IMR-90 (cell line): ENCODE measurements at regions not wholly inside any gene's neighbourhood (a gene's known extent, or its start where the extent isn't known, plus 50 kb on each side); places are given as distances from the start of the nearest gene placed in this dataset.

ENCODE experiments used
- ATAC-seq: fragments of 200-7000 bp; cut with Tn5 transposase; 2 replicates; pipeline ENCODE4 v1.9.1; 2020; ENCODE audit warnings: low read depth, mild to moderate bottlenecking, moderate library complexity
- BruUV-seq: library from RNA; stranded (reverse); fragments of 400-500 nt; replicated peaks from 2 replicates; lab custom pipeline; 2021; lab: Mats Ljungman, UMichigan
- CTCF ChIA-PET: fragments of 300-600 bp; formaldehyde crosslinking; extraction: SDS; loops from one replicate; lab custom pipeline; 2021; ENCODE audit warnings: antibody characterized with exemption; lab: Yijun Ruan, JAX
- POLR2A ChIA-PET: fragments of 300-600 bp; sonication (Branson Sonifier 250); formaldehyde crosslinking; loops from one replicate; lab custom pipeline; 2022; ENCODE audit warnings: antibody characterized with exemption; ENCODE audit not compliant: unreplicated experiment; lab: Charles Lee
- DNase-seq: peaks from one replicate; pipeline ENCODE4 v3.0.0; 2013
- H2AFZ ChIP-seq: replicated peaks from 2 replicates; pipeline ENCODE3; 2013; ENCODE audit warnings: low read length, mild to moderate bottlenecking; ENCODE audit not compliant: poor library complexity
- H2AK5ac ChIP-seq: 2 replicates; pipeline ENCODE4 v1.6.1; 2013; ENCODE audit warnings: low read depth, low read length, inconsistent platforms
- H2AK9ac ChIP-seq: replicated peaks from 2 replicates; pipeline ENCODE3; 2013; ENCODE audit warnings: mild to moderate bottlenecking, low read depth, low read length, moderate library complexity; ENCODE audit not compliant: poor library complexity
- H2BK120ac ChIP-seq: 2 replicates; pipeline ENCODE4 v1.6.1; 2013; ENCODE audit warnings: low read depth, low read length, inconsistent platforms
- H2BK15ac ChIP-seq: 3 replicates; pipeline ENCODE4 v1.6.1; 2013; ENCODE audit warnings: low read depth, low read length, inconsistent platforms
- H2BK20ac ChIP-seq: 2 replicates; pipeline ENCODE4 v1.6.1; 2013; ENCODE audit warnings: low read depth, mild to moderate bottlenecking, inconsistent platforms, low read length, moderate library complexity
- H2BK5ac ChIP-seq: 2 replicates; pipeline ENCODE4 v1.6.1; 2013; ENCODE audit warnings: mild to moderate bottlenecking, low read depth, low read length, inconsistent platforms; ENCODE audit not compliant: poor library complexity, severe bottlenecking
- H3K14ac ChIP-seq: replicated peaks from 2 replicates; pipeline ENCODE4 v1.6.1; 2013; ENCODE audit warnings: low read depth, low read length, inconsistent platforms
- H3K18ac ChIP-seq: 2 replicates; pipeline ENCODE4 v1.6.1; 2013; ENCODE audit warnings: low read depth, low read length, control low read depth
- H3K23ac ChIP-seq: 2 replicates; pipeline ENCODE4 v1.6.1; 2013; ENCODE audit warnings: low read depth, low read length, inconsistent platforms
- H3K27ac ChIP-seq: 2 replicates; pipeline ENCODE4 v1.5.1; 2013; ENCODE audit warnings: mild to moderate bottlenecking, control low read depth, low read length; ENCODE audit not compliant: insufficient read depth
- H3K27me3 ChIP-seq: 2 replicates; pipeline ENCODE4 v1.6.1; 2013; ENCODE audit warnings: low read length; ENCODE audit not compliant: control insufficient read depth, insufficient read depth
- H3K36me3 ChIP-seq: 2 replicates; pipeline ENCODE4 v1.6.1; 2013; ENCODE audit warnings: low read length, mixed read lengths; ENCODE audit not compliant: control insufficient read depth, insufficient read depth
- H3K4ac ChIP-seq: 2 replicates; pipeline ENCODE4 v1.6.1; 2013; ENCODE audit warnings: low read depth, low read length, inconsistent platforms
- H3K4me1 ChIP-seq: 2 replicates; pipeline ENCODE4 v1.6.1; 2013; ENCODE audit warnings: low read length, mixed read lengths; ENCODE audit not compliant: control insufficient read depth, insufficient read depth
- H3K4me2 ChIP-seq: 2 replicates; pipeline ENCODE4 v1.6.1; 2013; ENCODE audit warnings: low read depth, mild to moderate bottlenecking, control low read depth, low read length, moderate library complexity
- H3K4me3 ChIP-seq: 2 replicates; pipeline ENCODE4 v1.5.1; 2013; ENCODE audit warnings: low read depth, mild to moderate bottlenecking, control low read depth, low read length, moderate library complexity; ENCODE audit not compliant: insufficient read depth
- H3K56ac ChIP-seq: 2 replicates; pipeline ENCODE4 v1.6.1; 2013; ENCODE audit warnings: low read length, inconsistent platforms; ENCODE audit not compliant: insufficient read depth; ENCODE audit errors: extremely low read depth
- H3K79me1 ChIP-seq, 2 experiments: 2 replicates each; pipeline ENCODE4 v1.6.1; 2013; ENCODE audit warnings: low read length in 2 of 2, inconsistent platforms in 1 of 2, low read depth in 1 of 2
- H3K9ac ChIP-seq: 2 replicates; pipeline ENCODE4 v1.6.1; 2013; ENCODE audit warnings: low read depth, low read length, control low read depth
- H3K9me1 ChIP-seq: 2 replicates; pipeline ENCODE4 v1.6.1; 2013; ENCODE audit warnings: low read length, inconsistent platforms; ENCODE audit not compliant: insufficient read depth
- H3K9me3 ChIP-seq: 2 replicates; pipeline ENCODE4 v1.6.1; 2013; ENCODE audit warnings: low read length; ENCODE audit not compliant: control insufficient read depth, insufficient read depth
- H4K20me1 ChIP-seq: 2 replicates; pipeline ENCODE4 v1.6.1; 2013; ENCODE audit warnings: low read length, inconsistent platforms; ENCODE audit not compliant: insufficient read depth
- H4K5ac ChIP-seq: 2 replicates; pipeline ENCODE4 v1.6.1; 2013; ENCODE audit warnings: mild to moderate bottlenecking, low read depth, low read length, control low read depth
- H4K8ac ChIP-seq, 2 experiments: 2 replicates each; pipeline ENCODE4 v1.6.1; 2013; ENCODE audit warnings: low read depth in 2 of 2, low read length in 2 of 2, control low read depth in 1 of 2, inconsistent platforms in 1 of 2
- H4K91ac ChIP-seq: 2 replicates; pipeline ENCODE4 v1.6.1; 2013; ENCODE audit warnings: low read depth, low read length, inconsistent platforms; ENCODE audit not compliant: insufficient read depth
- BHLHE40 ChIP-seq: fragments of 150-350 bp; IDR thresholded peaks from 2 replicates; pipeline ENCODE4 v1.6.1; 2016; ENCODE audit warnings: mild to moderate bottlenecking, low read depth, low read length
- CEBPB ChIP-seq: IDR thresholded peaks from 2 replicates; pipeline ENCODE4 v1.6.1; 2012; ENCODE audit warnings: low read depth, low read length, improper control_type of control experiment
- CHD1 ChIP-seq: IDR thresholded peaks from 2 replicates; pipeline ENCODE4 v1.6.1; 2012; ENCODE audit warnings: low read depth, low read length, improper control_type of control experiment
- FOS ChIP-seq: fragments of 150-350 bp; IDR thresholded peaks from 2 replicates; pipeline ENCODE4 v1.6.1; 2016; ENCODE audit warnings: low read depth, low read length
- MAZ ChIP-seq: IDR thresholded peaks from 2 replicates; pipeline ENCODE4 v1.6.1; 2012; ENCODE audit warnings: low read depth, mild to moderate bottlenecking, low read length, improper control_type of control experiment, moderate library complexity, borderline replicate concordance
- MXI1 ChIP-seq: IDR thresholded peaks from 2 replicates; pipeline ENCODE4 v1.6.1; 2012; ENCODE audit warnings: low read depth, mild to moderate bottlenecking, low read length, moderate library complexity, borderline replicate concordance
- NFE2L2 ChIP-seq: fragments of 150-350 bp; IDR thresholded peaks from 2 replicates; pipeline ENCODE4 v1.6.1; 2016; ENCODE audit warnings: low read depth, mild to moderate bottlenecking, low read length
- POLR2A ChIP-seq: IDR thresholded peaks from 2 replicates; pipeline ENCODE4 v1.6.1; 2012; ENCODE audit warnings: mild to moderate bottlenecking, low read depth, low read length
- RAD21 ChIP-seq: IDR thresholded peaks from 2 replicates; pipeline ENCODE4 v1.6.1; 2012; ENCODE audit warnings: low read length, improper control_type of control experiment
- RCOR1 ChIP-seq: IDR thresholded peaks from 2 replicates; pipeline ENCODE4 v1.6.1; 2012; ENCODE audit warnings: mild to moderate bottlenecking, low read length, improper control_type of control experiment; ENCODE audit not compliant: insufficient replicate concordance
- RFX5 ChIP-seq: IDR thresholded peaks from 2 replicates; pipeline ENCODE4 v1.8.0; 2012; ENCODE audit warnings: low read depth, mild to moderate bottlenecking, low read length, moderate library complexity
- SMC3 ChIP-seq: fragments of 150-350 bp; IDR thresholded peaks from 2 replicates; pipeline ENCODE4 v1.6.1; 2016; ENCODE audit warnings: low read depth, mild to moderate bottlenecking, antibody characterized with exemption, low read length, moderate library complexity
- WGBS, 2 experiments: methylation state at CpG; one replicate each; pipeline versions ENCODE4 v1.1.5 to v1.1.7; 2013; ENCODE audit warnings: missing lambda C conversion rate in 2 of 2; ENCODE audit not compliant: insufficient read length in 1 of 2; ENCODE audit errors: extremely low coverage in 2 of 2; 5-methylcytosine and 5-hydroxymethylcytosine counted together
- dilution Hi-C: fragments of 300-500 bp; cut with HindIII; formaldehyde crosslinking; loops from one replicate; pipeline ENCODE4 v1.14.3; 2018; ENCODE audit warnings: low sequenced_read_pairs; ENCODE audit not compliant: unreplicated experiment
- in situ Hi-C: fragments of 300-500 bp; cut with MboI; formaldehyde crosslinking; loops from 3 replicates; pipeline ENCODE4 v1.14.3; 2019; ENCODE audit warnings: low sequenced_read_pairs, inconsistent platforms, mixed read lengths
- intact Hi-C: fragments of 100-400 bp; cut with micrococcal nuclease; formaldehyde crosslinking; loops from 2 replicates; pipeline ENCODE4 v1.10.0; 2022
- TF ChIP-seq, protein P1 (sequence below): fragments of 150-350 bp; IDR thresholded peaks from 2 replicates; pipeline ENCODE4 v1.6.1; 2016; ENCODE audit warnings: low read depth, mild to moderate bottlenecking, low read length, moderate library complexity, borderline replicate concordance

DNA sequence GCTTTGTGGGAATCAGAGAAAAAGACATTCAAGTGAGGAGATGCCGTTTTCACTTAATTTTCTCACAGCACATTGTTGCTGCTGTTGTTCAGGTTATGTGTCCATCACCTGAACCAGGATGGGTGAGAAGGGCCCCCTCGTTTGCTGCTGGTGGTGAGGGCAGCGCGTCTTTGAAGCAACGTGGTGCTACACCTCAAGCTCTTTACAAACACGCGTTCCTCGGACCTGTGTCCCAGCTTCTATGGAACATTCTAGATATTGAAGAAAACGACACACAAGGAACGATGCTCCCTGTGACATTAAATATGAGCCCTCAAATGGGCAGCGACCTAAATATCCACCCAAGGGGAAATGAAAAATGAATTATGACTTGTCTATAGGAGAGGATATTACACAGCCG lies 418.6 kb downstream of the MN1 start:
- POLR2A ChIA-PET: no interaction called here
- no CpG with 5 or more reads among the region's 12 CpGs for WGBS, 2 experiments
- no peaks in the 10 kb centered on the region for H3K4me1 ChIP-seq
- H2BK20ac ChIP-seq: no peak overlapping the region
- no peak for DNase-seq
- H3K9me1 ChIP-seq: no peaks in the 10 kb centered on the region
- no peak overlapping the region for H2AK9ac ChIP-seq
- H3K27me3 ChIP-seq: peaks cover 71% of the 10 kb centered on the region
- CTCF ChIA-PET: interaction anchor here (0.7 kb wide), 1 partner anchor 52 kb away, joined by 3 read pairs; no protein-coding TSS in a partner anchor
- H4K20me1 ChIP-seq: no peaks in the 10 kb centered on the region
- no peak overlapping the region for H3K4ac ChIP-seq
- TF ChIP-seq NFE2L2: no peak
- TF ChIP-seq CHD1: no peak
- TF ChIP-seq SMC3: no peak
- no peak for TF ChIP-seq BHLHE40
- no peak for TF ChIP-seq CEBPB
- TF ChIP-seq POLR2A: no peak
- TF ChIP-seq, protein P1, sequence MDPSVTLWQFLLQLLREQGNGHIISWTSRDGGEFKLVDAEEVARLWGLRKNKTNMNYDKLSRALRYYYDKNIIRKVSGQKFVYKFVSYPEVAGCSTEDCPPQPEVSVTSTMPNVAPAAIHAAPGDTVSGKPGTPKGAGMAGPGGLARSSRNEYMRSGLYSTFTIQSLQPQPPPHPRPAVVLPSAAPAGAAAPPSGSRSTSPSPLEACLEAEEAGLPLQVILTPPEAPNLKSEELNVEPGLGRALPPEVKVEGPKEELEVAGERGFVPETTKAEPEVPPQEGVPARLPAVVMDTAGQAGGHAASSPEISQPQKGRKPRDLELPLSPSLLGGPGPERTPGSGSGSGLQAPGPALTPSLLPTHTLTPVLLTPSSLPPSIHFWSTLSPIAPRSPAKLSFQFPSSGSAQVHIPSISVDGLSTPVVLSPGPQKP: no peak
- no peak for TF ChIP-seq MAZ
- no peak for TF ChIP-seq FOS
- TF ChIP-seq RAD21: no peak
- no peak for TF ChIP-seq MXI1
- TF ChIP-seq RCOR1: no peak
- TF ChIP-seq RFX5: no peak
- H4K5ac ChIP-seq: no peak overlapping the region
- H2BK120ac ChIP-seq: no peak overlapping the region
- no peak overlapping the region for H3K9ac ChIP-seq
- no peak overlapping the region for H2BK15ac ChIP-seq
- no peak overlapping the region for H4K8ac ChIP-seq
- no peak overlapping the region for H3K4me2 ChIP-seq
- intact Hi-C loops: no loop called here
- H3K14ac ChIP-seq: no peak overlapping the region
- H2BK5ac ChIP-seq: no peak overlapping the region
- H2AFZ ChIP-seq: no peak overlapping the region
- no peaks in the 10 kb centered on the region for H3K9me3 ChIP-seq
- in situ Hi-C loops: no loop called here
- no TSS peak for BruUV-seq
- H3K79me1 ChIP-seq: no peaks in the 10 kb centered on the region
- no peak for ATAC-seq
- dilution Hi-C loops: no loop called here
- no peak overlapping the region for H3K18ac ChIP-seq
- no peak overlapping the region for H3K23ac ChIP-seq
- H3K27ac ChIP-seq: no peak overlapping the region
- no peak overlapping the region for H3K56ac ChIP-seq
- no peak overlapping the region for H2AK5ac ChIP-seq
- H4K91ac ChIP-seq: no peak overlapping the region
- no peak overlapping the region for H3K4me3 ChIP-seq
- no peaks in the 10 kb centered on the region for H3K36me3 ChIP-seq
